HG02759 (cell line): ENCODE measurements at regions not wholly inside any gene's neighbourhood (a gene's known extent, or its start where the extent isn't known, plus 50 kb on each side); places are given as distances from the start of the nearest gene placed in this dataset.
"Not testable (repeated sequence)": the region's sequence is repeated elsewhere in the genome, so short reads cannot be mapped to it uniquely, and the experiment has no call there.

Experiments used
- ATAC-seq: cut with Tn5 transposase; IDR thresholded peaks from one replicate; pipeline ENCODE4 v1.9.1; 2021; ENCODE audit warnings: mild to moderate bottlenecking, moderate library complexity; ENCODE audit not compliant: unreplicated experiment

- ATAC-seq = no peak
Measured at GRCh38 chr11:23727794-23728193, 769.1 kb upstream of the LUZP2 start.

- no peak for ATAC-seq
Measured at GRCh38 chr11:23729088-23729487, 767.8 kb upstream of the LUZP2 start.

- ATAC-seq = no peak
Measured at GRCh38 chr11:23730307-23730998, 766.4 kb upstream of the LUZP2 start.

- no peak for ATAC-seq
Measured at GRCh38 chr11:23732026-23732425, 764.8 kb upstream of the LUZP2 start.

GRCh38 chr11:23746896-23747295 is 750.0 kb upstream of the LUZP2 start:
- no peak for ATAC-seq

GRCh38 chr11:23749762-23750430 is 747.0 kb upstream of the LUZP2 start:
- ATAC-seq = no peak

GRCh38 chr11:23751280-23751679 is 745.6 kb upstream of the LUZP2 start:
- ATAC-seq = no peak

- no peak for ATAC-seq
Measured at GRCh38 chr11:23755076-23755475, 741.8 kb upstream of the LUZP2 start.

- ATAC-seq = no peak
Measured at GRCh38 chr11:23755769-23756168, 741.1 kb upstream of the LUZP2 start.

GRCh38 chr11:23759489-23759888 is 737.4 kb upstream of the LUZP2 start:
- ATAC-seq = no peak

- no peak for ATAC-seq
Measured at GRCh38 chr11:23764286-23764685, 732.6 kb upstream of the LUZP2 start.

GRCh38 chr11:23765682-23766252 is 731.1 kb upstream of the LUZP2 start:
- ATAC-seq = no peak

- no peak for ATAC-seq
Measured at GRCh38 chr11:23767576-23767975, 729.3 kb upstream of the LUZP2 start.

GRCh38 chr11:23769214-23769613 is 727.6 kb upstream of the LUZP2 start:
- ATAC-seq = no peak

GRCh38 chr11:23772081-23772480 is 724.8 kb upstream of the LUZP2 start:
- no peak for ATAC-seq

- ATAC-seq = no peak
Measured at GRCh38 chr11:23778971-23779370, 717.9 kb upstream of the LUZP2 start.

GRCh38 chr11:23780231-23780630 is 716.6 kb upstream of the LUZP2 start:
- ATAC-seq = no peak

- ATAC-seq = no peak
Measured at GRCh38 chr11:23781803-23782560, 714.9 kb upstream of the LUZP2 start.

GRCh38 chr11:23786974-23787373 is 709.9 kb upstream of the LUZP2 start:
- ATAC-seq = not testable (repeated sequence)

GRCh38 chr11:23789200-23789853 is 707.5 kb upstream of the LUZP2 start:
- no peak for ATAC-seq

- no peak for ATAC-seq
Measured at GRCh38 chr11:23789938-23790371, 706.9 kb upstream of the LUZP2 start.
